GM19438 (cell line): ENCODE measurements at regions not wholly inside any gene's neighbourhood (a gene's known extent, or its start where the extent isn't known, plus 50 kb on each side); places are given as distances from the start of the nearest gene placed in this dataset.

Source experiments
- ATAC-seq: cut with Tn5 transposase; IDR thresholded peaks from one replicate; pipeline ENCODE4 v1.9.1; 2021; ENCODE audit warnings: low read depth; ENCODE audit not compliant: unreplicated experiment

GRCh38 chr12:65649126-65649525 lies 175.2 kb upstream of the HMGA2 start:
- no peak for ATAC-seq

DNA sequence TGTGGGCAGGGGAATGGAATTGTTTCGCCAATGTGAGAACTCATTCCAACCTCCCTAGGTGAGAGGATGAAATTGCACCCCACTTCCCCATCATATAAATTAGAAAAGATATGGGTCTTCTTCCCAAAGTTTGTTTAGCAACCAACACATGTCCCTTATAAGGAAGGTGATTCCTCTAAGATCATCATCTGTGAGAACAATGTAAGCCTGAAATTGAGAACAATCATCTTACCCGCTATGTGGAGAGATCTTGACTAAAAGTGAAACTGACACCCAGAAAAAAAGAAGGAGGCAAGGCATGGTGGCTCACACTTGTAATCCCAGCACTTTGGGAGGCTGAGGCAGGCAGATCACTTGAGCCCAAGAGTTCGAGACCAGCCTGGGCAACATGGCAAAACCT lies 173.2 kb upstream of the HMGA2 start:
- ATAC-seq, result no peak

- ATAC-seq, result no peak
Measured at GRCh38 chr12:65653321-65653720, 171.0 kb upstream of the HMGA2 start.

GRCh38 chr12:65653946-65654629 lies 170.2 kb upstream of the HMGA2 start:
- no peak for ATAC-seq

GRCh38 chr12:65655074-65655493 lies 169.2 kb upstream of the HMGA2 start:
- no peak for ATAC-seq

DNA sequence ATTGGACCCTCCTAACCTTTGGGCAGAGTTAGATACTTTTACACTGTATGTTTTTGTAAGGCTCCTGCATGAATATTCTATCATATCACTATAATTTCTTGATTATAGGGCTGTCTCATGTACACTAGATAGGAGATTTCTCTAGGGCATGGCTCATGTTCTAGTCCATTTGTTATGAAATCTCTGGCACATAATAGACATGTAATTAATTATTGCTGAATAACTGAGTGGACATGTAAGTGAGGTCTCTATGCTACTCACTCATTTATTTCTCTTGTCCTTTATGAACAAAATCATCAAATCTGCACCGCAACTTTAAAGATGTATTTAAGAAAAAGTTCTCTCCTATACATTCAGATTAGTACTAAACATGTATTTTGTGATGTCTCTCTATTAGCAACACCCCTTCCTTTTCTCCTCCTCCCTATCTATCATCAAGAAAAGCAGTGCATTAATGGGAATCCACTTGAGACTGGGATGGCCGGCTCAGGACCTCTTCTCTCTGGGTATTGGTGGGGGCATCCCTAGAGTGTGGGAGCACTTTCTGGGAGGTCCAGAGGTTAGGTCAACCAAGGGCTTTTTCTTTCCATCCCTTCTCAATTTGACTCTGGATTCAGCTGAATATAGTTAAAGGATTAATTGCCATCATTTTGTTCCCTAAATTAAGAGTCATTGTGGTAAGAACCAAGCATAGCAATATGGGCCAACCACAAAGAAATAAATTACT lies 168.0 kb upstream of the HMGA2 start:
- no peak for ATAC-seq

DNA sequence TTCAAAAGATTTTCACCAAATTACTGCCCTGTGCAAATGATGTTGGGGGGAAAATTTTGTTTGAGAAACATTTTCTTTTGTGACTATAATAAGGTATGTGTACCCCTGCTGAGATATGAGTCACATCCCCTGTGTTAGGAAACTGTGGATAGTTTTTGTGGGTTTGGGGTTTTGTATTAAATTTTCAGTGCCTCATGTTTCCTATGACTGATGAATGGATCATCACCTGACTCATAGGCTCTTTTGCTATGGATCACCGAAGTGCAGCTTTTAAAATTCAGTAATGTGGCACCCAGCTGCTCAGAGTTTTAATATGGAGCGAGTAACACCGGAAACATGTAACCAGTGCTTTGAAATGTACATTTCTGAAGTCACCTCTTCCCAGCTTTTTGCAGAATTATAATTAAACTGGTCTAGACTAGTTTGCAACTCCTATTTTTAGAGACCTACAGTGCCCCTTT lies 167.4 kb upstream of the HMGA2 start:
- no peak for ATAC-seq

DNA sequence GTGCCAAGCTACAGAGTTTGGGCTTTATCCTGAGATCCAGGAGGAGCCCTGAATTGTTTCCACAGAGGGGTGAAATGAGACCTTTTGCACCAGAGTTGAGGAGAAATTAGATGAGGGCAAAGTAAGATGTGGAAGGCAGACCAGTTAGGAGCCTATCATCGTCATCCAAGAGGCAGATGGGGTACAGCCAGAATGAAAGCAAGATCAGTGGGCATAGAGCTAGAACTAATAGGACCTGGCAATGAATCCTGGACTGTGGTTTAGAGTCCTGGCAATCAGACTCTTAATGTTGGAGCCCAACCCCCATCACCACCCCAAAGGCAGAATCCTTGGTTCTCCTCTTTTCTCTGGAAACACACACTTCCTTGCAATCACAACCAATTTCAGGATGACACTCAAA lies 166.6 kb upstream of the HMGA2 start:
- ATAC-seq, result no peak

DNA sequence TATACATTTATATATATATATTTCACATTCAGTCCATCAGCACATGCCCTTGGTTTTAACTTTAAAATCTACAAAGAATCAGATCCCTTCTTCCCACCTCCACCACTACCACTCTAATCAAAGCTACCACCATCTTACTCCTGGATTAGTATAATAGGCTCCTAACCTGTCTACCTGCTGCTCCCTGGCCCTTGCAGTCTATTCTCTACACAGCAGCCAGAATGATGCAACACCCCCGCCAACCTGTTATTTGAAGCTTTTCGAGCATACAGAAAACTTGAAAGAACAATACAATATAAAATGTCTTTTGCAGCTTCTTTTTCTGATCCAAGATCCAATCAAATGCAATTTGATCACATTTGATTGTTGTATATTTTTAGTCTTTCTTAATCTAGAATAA lies 165.9 kb upstream of the HMGA2 start:
- ATAC-seq, result no peak

DNA sequence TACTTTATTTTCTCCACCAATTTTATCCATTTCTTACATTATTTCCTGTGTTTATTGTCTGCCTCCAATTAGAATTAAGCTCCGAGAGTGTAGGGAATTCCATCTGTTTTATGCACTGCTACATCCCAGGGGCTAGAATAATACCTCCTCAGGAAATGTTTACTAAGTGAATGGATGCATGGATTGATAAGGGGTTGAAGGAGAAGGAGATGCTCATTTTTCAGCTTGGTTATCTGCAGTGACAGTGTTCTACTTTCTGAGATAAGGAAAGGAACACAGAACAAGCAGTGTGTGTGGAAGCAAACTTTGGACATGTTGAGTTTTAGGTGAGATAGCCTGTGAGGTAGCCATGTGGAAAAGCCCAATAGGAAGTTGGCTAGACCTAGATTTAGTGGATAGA lies 164.6 kb upstream of the HMGA2 start:
- ATAC-seq, result no peak

- ATAC-seq, result no peak
Measured at GRCh38 chr12:65660096-65660495, 164.2 kb upstream of the HMGA2 start.

DNA sequence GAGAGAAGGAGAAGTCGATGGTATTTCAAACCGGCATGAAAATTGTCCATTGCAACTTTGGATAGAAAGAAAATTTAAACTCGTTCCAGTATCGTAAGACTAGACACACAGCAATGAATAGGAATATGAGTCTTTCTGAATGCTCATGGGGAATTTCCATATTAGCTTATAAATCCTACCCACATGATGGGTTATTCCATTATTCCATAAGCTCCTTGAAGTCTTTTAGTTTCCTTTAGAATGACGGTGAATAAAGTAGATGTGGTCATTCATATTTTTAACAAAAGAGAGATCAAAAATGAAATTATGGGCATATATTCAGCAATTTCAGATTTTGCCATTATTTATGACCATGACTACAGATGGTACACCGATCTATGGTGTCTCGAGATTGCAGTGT lies 163.4 kb upstream of the HMGA2 start:
- ATAC-seq, result no peak

- ATAC-seq, result no peak
Measured at GRCh38 chr12:65662590-65662989, 161.7 kb upstream of the HMGA2 start.

- ATAC-seq, result no peak
Measured at GRCh38 chr12:65663097-65663496, 161.2 kb upstream of the HMGA2 start.

- no peak for ATAC-seq
Measured at GRCh38 chr12:65663648-65664047, 160.6 kb upstream of the HMGA2 start.

DNA sequence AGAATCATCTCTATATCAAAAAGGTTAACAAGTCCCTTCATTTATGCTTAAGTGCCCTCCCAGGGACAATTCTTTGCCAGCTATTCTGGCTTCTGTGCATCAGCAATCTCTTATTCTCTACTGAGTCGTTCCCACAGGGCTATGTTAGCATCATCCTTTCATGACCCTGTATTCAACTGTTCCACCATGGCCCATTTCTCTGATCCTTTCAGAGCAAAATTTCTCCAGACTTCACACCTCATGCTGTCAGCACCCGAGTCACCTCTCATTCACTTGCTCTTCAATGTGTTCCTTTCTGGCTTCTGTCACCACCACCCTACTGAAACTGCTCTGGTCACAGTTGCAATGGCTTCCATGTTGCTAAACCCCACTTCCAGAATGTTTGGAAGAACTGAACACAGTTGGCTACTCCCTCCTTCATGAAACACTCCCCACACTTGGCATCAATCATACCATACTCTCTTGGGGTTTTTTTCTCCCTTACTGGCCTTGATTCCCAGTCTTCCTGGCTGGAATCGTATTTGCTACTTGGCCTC lies 159.5 kb upstream of the HMGA2 start:
- no peak for ATAC-seq

DNA sequence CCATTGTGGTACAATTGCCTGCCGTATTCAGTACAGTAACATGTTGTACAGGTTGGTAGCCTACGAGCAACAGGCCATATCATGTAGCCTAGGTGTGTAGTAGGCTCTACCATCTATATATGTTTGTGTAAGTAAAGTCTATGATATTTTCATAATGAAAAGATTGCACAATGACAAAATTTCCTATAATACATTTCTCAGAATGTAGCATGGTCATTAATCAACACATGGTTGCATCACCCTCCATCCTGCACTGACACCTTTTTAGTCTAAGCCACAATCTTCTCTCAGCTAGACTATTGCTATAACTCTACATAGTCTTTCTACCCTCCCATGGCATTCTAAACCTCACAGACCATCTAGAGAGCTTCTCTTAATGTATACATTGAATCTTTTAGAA lies 158.5 kb upstream of the HMGA2 start:
- no peak for ATAC-seq

DNA sequence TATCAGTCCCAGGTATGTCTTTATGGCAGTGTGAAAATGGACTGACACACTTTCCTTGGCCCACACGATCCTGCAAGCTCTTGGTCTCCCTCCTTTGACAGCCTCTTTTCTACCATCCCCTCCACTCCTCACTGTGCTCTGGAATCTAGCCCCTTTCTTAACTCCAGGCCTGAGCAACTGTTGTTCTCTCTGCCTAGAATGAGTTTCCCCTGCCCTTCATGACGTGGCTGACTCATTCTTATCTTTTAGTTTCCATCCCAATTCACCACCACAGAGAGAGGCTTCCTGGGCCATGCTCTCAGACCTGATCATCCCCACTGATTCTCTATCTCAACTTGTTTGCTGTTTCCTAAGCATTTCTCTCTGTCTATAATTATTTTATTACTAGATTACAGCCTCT lies 157.4 kb upstream of the HMGA2 start:
- ATAC-seq, result no peak

- ATAC-seq, result no peak
Measured at GRCh38 chr12:65667932-65668331, 156.4 kb upstream of the HMGA2 start.

DNA sequence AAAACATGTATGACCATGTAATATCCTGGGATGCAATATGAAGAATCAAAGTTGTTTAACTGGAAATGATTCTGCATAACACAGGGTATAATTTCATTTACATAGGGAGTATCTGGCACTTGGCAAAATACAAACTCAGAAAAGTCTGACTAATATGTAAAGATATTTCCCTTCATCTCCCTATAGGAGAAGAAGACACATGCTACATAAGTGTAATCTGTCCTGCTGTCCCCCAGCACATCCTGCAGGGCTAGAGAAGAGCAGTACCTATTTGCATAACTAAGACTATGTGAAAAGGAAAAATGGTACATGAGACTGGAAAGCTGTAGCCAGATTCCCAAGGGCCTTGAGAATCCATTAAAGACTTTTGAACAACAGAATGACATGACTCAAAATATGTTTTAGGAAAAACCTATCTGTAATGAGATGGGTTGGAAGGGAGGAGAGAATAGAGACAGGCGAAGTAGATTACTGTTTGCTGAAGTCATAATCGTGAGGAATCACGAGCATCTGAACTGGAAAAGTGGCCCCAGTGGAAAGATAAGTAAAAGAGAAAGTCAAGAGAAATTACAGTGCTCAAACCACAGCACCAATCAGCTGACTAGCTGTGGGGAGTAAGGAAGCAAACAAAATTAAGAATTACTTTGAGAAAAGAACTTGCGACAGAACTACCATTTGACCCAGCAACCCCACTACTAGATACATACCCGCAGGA lies 155.1 kb upstream of the HMGA2 start:
- no peak for ATAC-seq

DNA sequence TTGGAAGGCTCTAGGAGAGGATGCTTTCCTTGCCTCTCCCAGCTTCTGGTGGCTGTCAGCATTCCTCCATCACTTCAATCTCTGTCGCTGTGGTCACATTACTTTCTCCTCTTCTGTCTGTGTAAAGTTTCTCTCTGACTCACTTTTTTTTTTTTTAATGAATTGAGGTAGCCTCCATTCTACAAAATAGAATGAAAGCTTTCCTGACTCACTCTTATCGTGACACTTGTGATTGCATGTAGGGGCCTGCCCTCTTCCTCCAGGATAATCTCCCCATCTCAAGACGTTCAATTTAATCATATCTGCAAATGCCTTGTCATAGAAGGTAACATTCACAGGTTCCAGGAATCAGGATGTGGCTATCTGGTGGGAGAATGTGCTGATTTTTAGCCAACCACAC lies 153.5 kb upstream of the HMGA2 start:
- no peak for ATAC-seq
